Stimulated activated CD8-positive, alpha-beta memory T cell treated with anti-CD3 and anti-CD28 coated beads, Interleukin-15, amount 100 ng/mL, for 48 hours (primary cell): ENCODE measurements at regions not wholly inside any gene's neighbourhood (a gene's known extent, or its start where the extent isn't known, plus 50 kb on each side); places are given as distances from the start of the nearest gene placed in this dataset.
"Not testable (repeated sequence)": the region's sequence is repeated elsewhere in the genome, so short reads cannot be mapped to it uniquely, and the experiment has no call there.

Source experiments
- DNase-seq, 2 donors: peaks; one replicate each; pipeline ENCODE4 v3.0.0-alpha.2; 2020; ENCODE audit warnings: low read depth in 2 of 2

- DNase-seq, result no peak
These were observed 82.2 kb upstream of the HABP2 start for GRCh38 chr10:113470372-113471240.

GRCh38 chr10:113471241-113471996 lies 81.4 kb upstream of the HABP2 start:
- no peak for DNase-seq

GRCh38 chr10:113473011-113473410 lies 79.8 kb upstream of the HABP2 start:
- no peak for DNase-seq

GRCh38 chr10:113473851-113474250 lies 79.0 kb upstream of the HABP2 start:
- no peak for DNase-seq

- no peak for DNase-seq
These were observed 78.1 kb upstream of the HABP2 start for GRCh38 chr10:113474752-113475151.

GRCh38 chr10:113475381-113475807 lies 77.5 kb upstream of the HABP2 start:
- DNase-seq, result no peak

GRCh38 chr10:113476191-113476590 lies 76.7 kb upstream of the HABP2 start:
- no peak for DNase-seq

- no peak for DNase-seq
These were observed 76.2 kb upstream of the HABP2 start for GRCh38 chr10:113476673-113477072.

GRCh38 chr10:113477451-113477850 lies 75.4 kb upstream of the HABP2 start:
- no peak for DNase-seq

- no peak for DNase-seq
These were observed 73.3 kb upstream of the HABP2 start for GRCh38 chr10:113479346-113480080.

GRCh38 chr10:113480081-113480360 lies 72.8 kb upstream of the HABP2 start:
- no peak for DNase-seq

GRCh38 chr10:113480851-113481502 lies 71.9 kb upstream of the HABP2 start:
- no peak for DNase-seq

GRCh38 chr10:113484487-113484886 lies 68.4 kb upstream of the HABP2 start:
- DNase-seq, result no peak

- DNase-seq, result no peak
These were observed 67.1 kb upstream of the HABP2 start for GRCh38 chr10:113485736-113486135.

GRCh38 chr10:113486531-113486930 lies 66.3 kb upstream of the HABP2 start:
- no peak for DNase-seq

GRCh38 chr10:113487154-113487553 lies 65.7 kb upstream of the HABP2 start:
- DNase-seq, result no peak

- no peak for DNase-seq
These were observed 64.7 kb upstream of the HABP2 start for GRCh38 chr10:113488186-113488585.

- not testable (repeated sequence) for DNase-seq
These were observed 63.3 kb upstream of the HABP2 start for GRCh38 chr10:113489522-113489921.

- DNase-seq, result no peak
These were observed 60.8 kb upstream of the HABP2 start for GRCh38 chr10:113491967-113492565.

- DNase-seq, result no peak
These were observed 59.7 kb upstream of the HABP2 start for GRCh38 chr10:113493195-113493594.

- DNase-seq, result no peak
These were observed 59.0 kb upstream of the HABP2 start for GRCh38 chr10:113493882-113494301.

- DNase-seq, result no peak
These were observed 58.1 kb upstream of the HABP2 start for GRCh38 chr10:113494761-113495160.
